Astrocyte (in vitro differentiated cells and primary cell): ENCODE measurements at regions not wholly inside any gene's neighbourhood (a gene's known extent, or its start where the extent isn't known, plus 50 kb on each side); places are given as distances from the start of the nearest gene placed in this dataset.

Experiments used
- DNase-seq: peaks from one replicate; pipeline ENCODE4 v3.0.0-alpha.2; 2010; ENCODE audit warnings: low read depth
- FAIRE-seq: peaks from 2 replicates; lab custom pipeline; 2011; peaks lifted over from hg19 to GRCh38; lab: Jason Lieb, UNC
- H2AFZ ChIP-seq: 2 replicates; pipeline ENCODE4 v1.6.0; 2012; ENCODE audit warnings: low read depth, low read length, inconsistent platforms
- H3K27ac ChIP-seq: 2 replicates; pipeline ENCODE4 v1.5.1; 2011; ENCODE audit warnings: low read depth, low read length, inconsistent platforms
- H3K27me3 ChIP-seq: 2 replicates; pipeline ENCODE4 v1.6.0; 2011; ENCODE audit warnings: low read length, inconsistent platforms; ENCODE audit not compliant: insufficient read depth
- H3K36me3 ChIP-seq: 2 replicates; pipeline ENCODE4 v1.5.1; 2011; ENCODE audit warnings: low read length, inconsistent platforms; ENCODE audit not compliant: insufficient read depth
- H3K4me1 ChIP-seq: 2 replicates; pipeline ENCODE4 v1.5.1; 2011; ENCODE audit warnings: low read length, inconsistent platforms; ENCODE audit not compliant: insufficient read depth
- H3K4me2 ChIP-seq: 2 replicates; pipeline ENCODE4 v1.6.0; 2012; ENCODE audit warnings: low read length, inconsistent platforms
- H3K4me3 ChIP-seq: 2 replicates; pipeline ENCODE4 v1.5.1; 2011; ENCODE audit warnings: low read depth, mild to moderate bottlenecking, low read length, inconsistent platforms; ENCODE audit not compliant: insufficient read depth
- H3K79me2 ChIP-seq: 2 replicates; pipeline ENCODE4 v1.6.0; 2012; ENCODE audit warnings: mild to moderate bottlenecking, low read length, inconsistent platforms; ENCODE audit not compliant: insufficient read depth
- H3K9ac ChIP-seq: 2 replicates; pipeline ENCODE4 v1.6.0; 2012; ENCODE audit warnings: mild to moderate bottlenecking, low read length, inconsistent platforms
- H3K9me3 ChIP-seq: 2 replicates; pipeline ENCODE4 v1.5.1; 2012; ENCODE audit warnings: low read depth, mild to moderate bottlenecking, low read length, inconsistent platforms; ENCODE audit not compliant: insufficient read depth
- H4K20me1 ChIP-seq: 2 replicates; pipeline ENCODE4 v1.6.0; 2012; ENCODE audit warnings: low read length, inconsistent platforms; ENCODE audit not compliant: insufficient read depth
- H3K27ac Mint-ChIP-seq: one replicate; pipeline ENCODE4 v1.8.0; 2021; ENCODE audit warnings: mild to moderate bottlenecking, mixed read lengths; ENCODE audit not compliant: unreplicated experiment
- H3K27me3 Mint-ChIP-seq: one replicate; pipeline ENCODE4 v1.8.0; 2021; ENCODE audit warnings: low read depth, mixed read lengths; ENCODE audit not compliant: unreplicated experiment
- H3K36me3 Mint-ChIP-seq: one replicate; pipeline ENCODE4 v1.8.0; 2021; ENCODE audit warnings: low read depth, mixed read lengths; ENCODE audit not compliant: unreplicated experiment
- H3K4me1 Mint-ChIP-seq: one replicate; pipeline ENCODE4 v1.8.0; 2021; ENCODE audit warnings: low read depth, mixed read lengths; ENCODE audit not compliant: unreplicated experiment
- H3K4me3 Mint-ChIP-seq: one replicate; pipeline ENCODE4 v1.8.0; 2021; ENCODE audit warnings: mild to moderate bottlenecking, moderate library complexity, mixed read lengths; ENCODE audit not compliant: unreplicated experiment
- H3K9me3 Mint-ChIP-seq: one replicate; pipeline ENCODE4 v1.8.0; 2021; ENCODE audit warnings: mild to moderate bottlenecking, mixed read lengths; ENCODE audit not compliant: unreplicated experiment
- EZH2 ChIP-seq: IDR thresholded peaks from 2 replicates; pipeline ENCODE4 v1.6.1; 2012; ENCODE audit warnings: mild to moderate bottlenecking, low read length, inconsistent platforms; ENCODE audit not compliant: insufficient read depth
- TF ChIP-seq, protein P1 (sequence below): IDR thresholded peaks from 2 replicates; pipeline ENCODE4 v1.5.1; 2011; ENCODE audit warnings: low read depth, mild to moderate bottlenecking, inconsistent platforms, low read length, moderate library complexity; ENCODE audit not compliant: insufficient read depth

DNA sequence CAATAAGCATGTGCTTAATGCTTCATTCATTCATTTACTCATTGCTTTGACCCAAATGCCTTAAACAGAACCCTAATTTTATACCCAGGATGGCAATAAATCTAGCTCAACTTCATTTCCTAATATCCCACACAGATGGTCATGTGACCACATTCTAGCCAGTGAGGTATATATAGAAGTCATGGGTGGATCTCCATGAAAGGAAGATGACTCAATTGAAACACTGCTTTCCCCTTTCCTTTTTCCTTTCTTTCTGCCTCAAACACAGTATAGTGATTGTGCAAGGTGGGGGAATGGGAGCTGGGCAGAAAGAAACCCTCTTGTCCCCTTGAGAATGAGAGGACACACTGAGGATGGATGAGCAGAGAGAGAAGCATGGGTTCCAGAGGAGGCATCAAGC lies 183.5 kb upstream of the PRICKLE2 start:
- no peak overlapping the region for H3K9ac ChIP-seq
- no peaks in the 10 kb centered on the region for H3K36me3 ChIP-seq
- Mint-ChIP-seq H3K36me3 (peaks cover 11% of the 10 kb centered on the region), H3K4me3 (no peak overlapping the region), H3K4me1 (peaks cover 22% of the 10 kb centered on the region), H3K9me3 (no peaks in the 10 kb centered on the region), H3K27ac (no peak overlapping the region), H3K27me3 (no peaks in the 10 kb centered on the region)
- H3K4me2 ChIP-seq, result no peak overlapping the region
- no peaks in the 10 kb centered on the region for H4K20me1 ChIP-seq
- no peaks in the 10 kb centered on the region for H3K9me3 ChIP-seq
- no peaks in the 10 kb centered on the region for H3K4me1 ChIP-seq
- DNase-seq (no peak), FAIRE-seq (no peak)
- H3K27ac ChIP-seq, result no peak overlapping the region
- H3K79me2 ChIP-seq, result no peaks in the 10 kb centered on the region
- no peak overlapping the region for H3K4me3 ChIP-seq
- no peak overlapping the region for H2AFZ ChIP-seq
- no peaks in the 10 kb centered on the region for H3K27me3 ChIP-seq
- TF ChIP-seq, protein P1, sequence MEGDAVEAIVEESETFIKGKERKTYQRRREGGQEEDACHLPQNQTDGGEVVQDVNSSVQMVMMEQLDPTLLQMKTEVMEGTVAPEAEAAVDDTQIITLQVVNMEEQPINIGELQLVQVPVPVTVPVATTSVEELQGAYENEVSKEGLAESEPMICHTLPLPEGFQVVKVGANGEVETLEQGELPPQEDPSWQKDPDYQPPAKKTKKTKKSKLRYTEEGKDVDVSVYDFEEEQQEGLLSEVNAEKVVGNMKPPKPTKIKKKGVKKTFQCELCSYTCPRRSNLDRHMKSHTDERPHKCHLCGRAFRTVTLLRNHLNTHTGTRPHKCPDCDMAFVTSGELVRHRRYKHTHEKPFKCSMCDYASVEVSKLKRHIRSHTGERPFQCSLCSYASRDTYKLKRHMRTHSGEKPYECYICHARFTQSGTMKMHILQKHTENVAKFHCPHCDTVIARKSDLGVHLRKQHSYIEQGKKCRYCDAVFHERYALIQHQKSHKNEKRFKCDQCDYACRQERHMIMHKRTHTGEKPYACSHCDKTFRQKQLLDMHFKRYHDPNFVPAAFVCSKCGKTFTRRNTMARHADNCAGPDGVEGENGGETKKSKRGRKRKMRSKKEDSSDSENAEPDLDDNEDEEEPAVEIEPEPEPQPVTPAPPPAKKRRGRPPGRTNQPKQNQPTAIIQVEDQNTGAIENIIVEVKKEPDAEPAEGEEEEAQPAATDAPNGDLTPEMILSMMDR, result no peak
- no peak for TF ChIP-seq EZH2

GRCh38 chr3:64406271-64406670 lies 181.0 kb upstream of the PRICKLE2 start:
- Histone ChIP-seq H4K20me1 (no peaks in the 10 kb centered on the region), H3K27me3 (no peaks in the 10 kb centered on the region), H2AFZ (no peak overlapping the region), H3K9me3 (no peaks in the 10 kb centered on the region), H3K4me3 (no peak overlapping the region), H3K4me1 (no peaks in the 10 kb centered on the region), H3K4me2 (no peak overlapping the region), H3K27ac (no peak overlapping the region), H3K36me3 (no peaks in the 10 kb centered on the region), H3K79me2 (no peaks in the 10 kb centered on the region), H3K9ac (no peak overlapping the region)
- TF ChIP-seq EZH2, result no peak
- TF ChIP-seq, protein P1, result no peak
- Mint-ChIP-seq H3K27me3 (no peaks in the 10 kb centered on the region), H3K4me3 (no peak overlapping the region), H3K4me1 (peaks cover 24% of the 10 kb centered on the region), H3K27ac (no peak overlapping the region), H3K36me3 (peaks cover 9% of the 10 kb centered on the region), H3K9me3 (no peaks in the 10 kb centered on the region)
- FAIRE-seq (no peak), DNase-seq (no peak)

DNA sequence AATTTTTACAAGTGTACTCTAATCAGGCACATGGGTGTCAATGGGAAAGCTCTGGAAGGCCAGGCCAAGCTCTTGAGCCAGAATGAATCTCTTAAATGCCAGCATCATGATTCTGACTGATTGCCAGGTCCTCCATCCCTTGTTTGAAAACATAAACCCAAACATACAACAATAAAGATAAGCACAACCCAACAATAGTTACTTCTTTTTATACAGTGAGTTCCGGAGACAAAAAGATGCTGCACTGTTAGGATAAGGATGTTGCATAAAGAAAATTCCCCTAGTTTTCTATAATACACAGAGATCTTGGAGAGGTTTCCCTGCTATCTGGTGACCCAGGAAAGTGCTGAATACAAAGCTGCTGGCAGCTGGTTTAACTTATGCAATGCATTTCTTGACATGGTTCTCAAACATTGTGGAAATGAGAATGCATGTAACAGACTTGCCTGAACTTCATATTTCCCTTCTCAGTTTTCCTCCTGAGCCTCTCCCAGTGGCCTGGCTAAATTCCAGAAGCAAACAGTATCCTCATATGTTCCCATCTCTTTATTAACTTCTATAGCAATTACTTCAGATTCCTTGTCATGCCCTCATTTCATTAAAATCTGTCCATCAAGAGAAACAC lies 180.1 kb upstream of the PRICKLE2 start:
- FAIRE-seq (no peak), DNase-seq (no peak)
- Mint-ChIP-seq H3K27me3 (no peaks in the 10 kb centered on the region), H3K4me3 (no peak overlapping the region), H3K36me3 (peaks cover 9% of the 10 kb centered on the region), H3K27ac (no peak overlapping the region), H3K9me3 (no peaks in the 10 kb centered on the region), H3K4me1 (peaks cover 19% of the 10 kb centered on the region)
- Histone ChIP-seq H3K79me2 (no peaks in the 10 kb centered on the region), H3K4me3 (no peak overlapping the region), H3K27ac (no peak overlapping the region), H3K9ac (no peak overlapping the region), H3K27me3 (no peaks in the 10 kb centered on the region), H4K20me1 (no peaks in the 10 kb centered on the region), H3K36me3 (no peaks in the 10 kb centered on the region), H3K4me1 (no peaks in the 10 kb centered on the region), H2AFZ (no peak overlapping the region), H3K4me2 (no peak overlapping the region), H3K9me3 (no peaks in the 10 kb centered on the region)
- TF ChIP-seq, protein P1, result no peak
- TF ChIP-seq EZH2, result no peak
